GM18861 (cell line): ENCODE measurements at regions not wholly inside any gene's neighbourhood (a gene's known extent, or its start where the extent isn't known, plus 50 kb on each side); places are given as distances from the start of the nearest gene placed in this dataset.
"Not testable (repeated sequence)": the region's sequence is repeated elsewhere in the genome, so short reads cannot be mapped to it uniquely, and the experiment has no call there.

ENCODE experiments used
- ATAC-seq: cut with Tn5 transposase; IDR thresholded peaks from one replicate; pipeline ENCODE4 v1.9.1; 2021; ENCODE audit not compliant: unreplicated experiment

GRCh38 chr17:20840987-20841865 lies 201.6 kb downstream of the USP22 start:
- not testable (repeated sequence) for ATAC-seq

- not testable (repeated sequence) for ATAC-seq
Measured at GRCh38 chr17:20842012-20842411, 200.8 kb downstream of the USP22 start.

- not testable (repeated sequence) for ATAC-seq
Measured at GRCh38 chr17:20843261-20843660, 199.6 kb downstream of the USP22 start.

GRCh38 chr17:20843799-20844553 lies 198.8 kb downstream of the USP22 start:
- not testable (repeated sequence) for ATAC-seq

GRCh38 chr17:20848869-20849443 lies 193.9 kb downstream of the USP22 start:
- not testable (repeated sequence) for ATAC-seq

- ATAC-seq: not testable (repeated sequence)
Measured at GRCh38 chr17:20851591-20852238, 191.1 kb downstream of the USP22 start.

GRCh38 chr17:20852239-20852989 lies 190.4 kb downstream of the USP22 start:
- no peak for ATAC-seq

- ATAC-seq: no peak
Measured at GRCh38 chr17:20852990-20853370, 189.8 kb downstream of the USP22 start.

GRCh38 chr17:20855910-20856470 lies 186.8 kb downstream of the USP22 start:
- ATAC-seq: not testable (repeated sequence)

GRCh38 chr17:20866444-20867209 lies 176.2 kb downstream of the USP22 start:
- not testable (repeated sequence) for ATAC-seq

GRCh38 chr17:20867436-20867937 lies 175.3 kb downstream of the USP22 start:
- ATAC-seq: not testable (repeated sequence)

- ATAC-seq: not testable (repeated sequence)
Measured at GRCh38 chr17:20867938-20868661, 174.7 kb downstream of the USP22 start.

GRCh38 chr17:20868662-20869007 lies 174.2 kb downstream of the USP22 start:
- ATAC-seq: not testable (repeated sequence)

- ATAC-seq: not testable (repeated sequence)
Measured at GRCh38 chr17:20873173-20873572, 169.6 kb downstream of the USP22 start.

GRCh38 chr17:20873688-20874328 lies 169.0 kb downstream of the USP22 start:
- ATAC-seq: not testable (repeated sequence)

GRCh38 chr17:20877384-20877783 lies 165.4 kb downstream of the USP22 start:
- not testable (repeated sequence) for ATAC-seq

GRCh38 chr17:20890338-20890737 lies 152.5 kb downstream of the USP22 start:
- no peak for ATAC-seq

GRCh38 chr17:20895426-20895825 lies 147.4 kb downstream of the USP22 start:
- ATAC-seq: not testable (repeated sequence)
